OCI-LY7 (cell line): ENCODE measurements at regions not wholly inside any gene's neighbourhood (a gene's known extent, or its start where the extent isn't known, plus 50 kb on each side); places are given as distances from the start of the nearest gene placed in this dataset.

Experiments
- EZH2phosphoT487 ChIP-seq: fragments of 200-600 bp; sonication (generic); IDR thresholded peaks from 2 replicates; pipeline ENCODE4 v1.6.1; 2018; ENCODE audit warnings: low read depth, borderline replicate concordance, mild to moderate bottlenecking, mixed run types, antibody characterized with exemption, low read length, moderate library complexity, mixed read lengths
- TF ChIP-seq, protein P1 (sequence below): fragments of 200-600 bp; sonication (generic); conservative IDR thresholded peaks from 2 replicates; pipeline ENCODE4 v1.5.1; 2014; ENCODE audit warnings: mild to moderate bottlenecking, antibody characterized with exemption, low read length, moderate library complexity, mixed read lengths

DNA sequence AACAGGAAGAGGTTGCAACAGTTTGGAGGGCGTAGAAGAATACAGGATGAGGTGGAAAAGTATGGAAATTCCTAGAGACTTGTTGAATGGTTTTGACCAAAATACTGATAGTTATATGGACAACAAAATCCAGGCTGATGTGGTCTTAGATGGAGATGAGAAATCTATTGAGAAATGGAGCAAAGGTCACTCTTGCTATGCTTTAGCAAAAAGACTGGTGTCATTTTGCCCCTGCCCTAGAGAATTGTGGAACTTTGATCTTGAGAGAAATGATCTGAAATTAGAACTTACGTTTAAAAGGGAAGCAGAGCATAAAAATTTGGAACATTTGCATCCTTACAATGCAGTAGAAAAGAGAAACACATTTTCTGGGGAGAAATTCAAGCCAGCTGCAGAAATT is 686.9 kb upstream of the GBE1 start:
- TF ChIP-seq, protein P1, sequence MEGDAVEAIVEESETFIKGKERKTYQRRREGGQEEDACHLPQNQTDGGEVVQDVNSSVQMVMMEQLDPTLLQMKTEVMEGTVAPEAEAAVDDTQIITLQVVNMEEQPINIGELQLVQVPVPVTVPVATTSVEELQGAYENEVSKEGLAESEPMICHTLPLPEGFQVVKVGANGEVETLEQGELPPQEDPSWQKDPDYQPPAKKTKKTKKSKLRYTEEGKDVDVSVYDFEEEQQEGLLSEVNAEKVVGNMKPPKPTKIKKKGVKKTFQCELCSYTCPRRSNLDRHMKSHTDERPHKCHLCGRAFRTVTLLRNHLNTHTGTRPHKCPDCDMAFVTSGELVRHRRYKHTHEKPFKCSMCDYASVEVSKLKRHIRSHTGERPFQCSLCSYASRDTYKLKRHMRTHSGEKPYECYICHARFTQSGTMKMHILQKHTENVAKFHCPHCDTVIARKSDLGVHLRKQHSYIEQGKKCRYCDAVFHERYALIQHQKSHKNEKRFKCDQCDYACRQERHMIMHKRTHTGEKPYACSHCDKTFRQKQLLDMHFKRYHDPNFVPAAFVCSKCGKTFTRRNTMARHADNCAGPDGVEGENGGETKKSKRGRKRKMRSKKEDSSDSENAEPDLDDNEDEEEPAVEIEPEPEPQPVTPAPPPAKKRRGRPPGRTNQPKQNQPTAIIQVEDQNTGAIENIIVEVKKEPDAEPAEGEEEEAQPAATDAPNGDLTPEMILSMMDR = no peak
- no peak for TF ChIP-seq EZH2phosphoT487
